Sciatic nerve (tissue), 2 donors: ENCODE measurements at regions not wholly inside any gene's neighbourhood (a gene's known extent, or its start where the extent isn't known, plus 50 kb on each side); places are given as distances from the start of the nearest gene placed in this dataset.
"Not testable (repeated sequence)": the region's sequence is repeated elsewhere in the genome, so short reads cannot be mapped to it uniquely, and the experiment has no call there.

ENCODE experiments used
- ATAC-seq: fragments of 200-7000 bp; cut with Tn5 transposase; one replicate; pipeline ENCODE4 v1.9.1; 2020; ENCODE audit warnings: mild to moderate bottlenecking, moderate library complexity
- DNase-seq: peaks from one replicate; pipeline ENCODE4 v3.0.0-alpha.2; 2020; ENCODE audit warnings: low spot score
- intact Hi-C: fragments of 100-400 bp; cut with DNase I; formaldehyde crosslinking; loops from one replicate; pipeline ENCODE4 v1.14.2; 2022
- donor health status: DM: no; HTN: no; CAD: no.
- donor health status: DM: no; HTN: no; CAD: no.

DNA sequence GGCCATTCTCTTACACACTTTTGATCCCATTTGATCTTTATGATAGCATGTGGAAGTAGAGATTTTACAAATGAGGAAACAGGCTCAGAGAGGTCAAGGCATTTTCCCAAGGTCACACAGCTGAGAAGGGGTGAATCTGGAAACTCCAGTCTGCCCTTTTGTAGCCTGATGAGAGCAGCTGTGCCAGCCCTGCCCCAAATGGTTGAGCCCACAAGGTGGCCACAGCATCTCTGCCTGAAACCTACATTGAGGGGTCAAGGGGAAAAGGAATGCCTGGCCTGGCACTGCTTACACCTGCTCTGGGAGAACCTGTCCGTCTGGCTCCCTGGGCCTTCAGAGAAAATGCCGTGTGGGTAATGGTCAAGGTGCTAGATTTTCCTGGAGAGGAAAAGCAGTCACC is 200.2 kb upstream of the LINGO1 start:
- no peak for DNase-seq
- intact Hi-C loops, result no loop called here
- no peak for ATAC-seq

DNA sequence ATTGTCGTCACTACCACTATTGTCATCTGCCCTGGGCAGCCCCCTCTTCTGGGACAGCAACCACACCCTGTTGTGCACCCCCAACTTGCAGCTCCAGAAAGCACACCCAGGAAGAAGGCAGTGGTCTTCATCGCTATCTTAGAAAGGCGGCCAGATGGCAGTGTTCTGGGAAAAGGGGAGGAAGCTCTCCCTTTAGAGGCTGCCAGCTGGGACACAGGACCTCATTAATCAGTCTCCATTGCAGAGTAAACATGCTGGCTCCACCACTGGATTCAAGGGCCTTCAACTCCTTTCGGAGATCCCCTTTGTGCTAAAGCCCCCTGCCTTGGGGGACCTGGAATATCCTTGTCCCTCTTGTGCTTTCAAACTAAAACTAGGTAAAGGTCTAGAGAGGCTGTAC is 199.3 kb upstream of the LINGO1 start:
- DNase-seq, result no peak
- ATAC-seq, result no peak
- intact Hi-C loops, result no loop called here

DNA sequence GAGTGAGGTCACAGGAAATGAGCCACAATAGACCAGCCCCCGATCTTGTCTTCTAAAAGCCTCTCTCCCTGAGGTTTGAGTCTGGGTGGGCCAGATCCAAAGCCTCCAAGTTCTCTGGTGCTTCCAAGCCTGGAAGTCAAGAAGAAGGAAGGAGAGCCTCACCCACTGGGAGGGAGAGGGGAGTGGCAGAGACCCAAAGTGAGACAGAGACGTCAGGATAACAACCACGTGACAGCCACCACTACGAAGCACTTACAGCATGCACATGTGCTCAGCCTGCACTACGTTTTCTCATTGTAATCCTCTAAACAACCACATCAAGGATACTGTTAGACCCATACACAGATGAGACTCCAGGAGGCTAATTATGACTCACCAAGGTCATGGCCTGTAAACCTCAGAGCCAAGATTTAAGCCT is 197.3 kb upstream of the LINGO1 start:
- intact Hi-C loops, result no loop called here

DNA sequence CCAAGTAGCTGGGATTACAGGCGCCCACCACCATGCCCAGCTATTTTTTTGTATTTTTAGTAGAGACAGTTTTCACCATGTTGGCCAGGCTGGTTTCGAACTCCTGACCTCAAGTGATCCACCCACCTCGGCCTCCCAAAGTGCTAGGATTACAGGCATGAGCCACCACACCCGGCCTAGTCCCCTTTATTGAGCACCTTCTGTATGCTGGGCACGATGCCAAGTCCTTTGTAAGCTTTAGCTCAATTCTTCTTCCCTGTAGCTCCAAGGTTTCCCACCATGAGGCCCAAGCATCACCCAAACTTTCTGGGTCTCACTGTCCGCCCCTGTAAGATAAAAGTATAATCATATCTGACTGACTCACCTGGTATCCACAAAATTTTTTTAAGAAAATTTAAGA is 196.6 kb upstream of the LINGO1 start:
- ATAC-seq, DNase-seq: not testable (repeated sequence)
- intact Hi-C loops, result loop anchor here (10.0 kb wide), 1 partner anchor 195 kb away; the partner anchor contains the start of gene LINGO1

More for the DNA sequence above, 197.3 kb upstream of the LINGO1 start:
- ATAC-seq, result no peak
- DNase-seq, result no peak

DNA sequence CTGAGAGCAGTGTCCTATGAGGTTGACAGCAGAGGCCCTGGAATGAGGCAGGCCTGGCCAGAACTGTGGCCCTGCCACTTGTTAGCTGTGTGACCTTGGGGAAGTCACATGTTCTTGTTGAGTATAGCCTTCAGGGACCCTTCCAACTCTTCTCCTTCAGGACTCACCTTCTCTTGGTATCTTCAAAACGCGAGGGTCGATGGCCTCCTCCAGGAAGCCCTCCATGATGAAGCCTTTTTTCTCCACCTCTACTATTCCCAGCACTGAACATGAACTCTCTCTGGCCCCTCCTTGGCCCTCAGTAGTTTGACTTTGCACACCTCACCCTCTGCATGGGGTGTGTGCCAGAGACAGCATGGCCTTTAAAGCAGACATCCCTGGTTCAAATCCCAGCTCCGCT is 195.1 kb upstream of the LINGO1 start:
- intact Hi-C loops, result loop anchor here (10.0 kb wide), 1 partner anchor 193 kb away; the partner anchor contains the start of gene LINGO1
- ATAC-seq (no peak), DNase-seq (no peak)

DNA sequence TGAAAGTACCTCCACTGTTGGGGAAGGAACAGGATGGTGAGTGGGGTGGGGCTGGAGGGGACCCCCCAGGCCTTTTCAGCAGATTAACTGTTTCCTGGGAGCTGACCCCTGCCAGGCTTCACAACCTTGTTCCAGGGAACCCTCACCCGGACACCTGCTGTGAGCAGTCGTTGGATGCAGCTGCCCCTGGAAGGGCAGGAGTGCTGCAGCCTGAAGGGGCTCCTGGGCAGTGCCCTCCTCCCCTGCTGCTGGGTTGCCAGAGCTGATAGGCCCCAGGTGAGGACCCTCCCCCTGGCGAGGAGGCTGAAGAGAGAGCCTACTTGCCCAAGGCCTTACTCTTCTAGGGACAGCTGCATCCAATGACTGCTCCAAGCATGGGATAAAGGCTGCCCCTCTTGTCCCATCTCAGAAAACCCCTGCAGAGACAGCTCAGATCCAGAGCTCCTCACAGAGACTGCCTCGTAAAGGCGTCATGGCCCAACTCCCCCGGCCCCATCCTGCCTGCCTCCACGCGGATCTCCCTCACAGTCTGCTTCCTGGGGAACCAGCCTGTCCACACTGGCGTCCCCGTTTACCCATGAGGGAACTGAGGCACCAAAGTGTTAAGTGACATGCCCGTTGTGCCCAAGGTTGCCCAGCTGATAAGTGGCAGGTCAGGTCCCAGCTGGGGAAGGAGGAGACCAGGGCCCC is 193.4 kb upstream of the LINGO1 start:
- DNase-seq (no peak), ATAC-seq (no peak)
- intact Hi-C loops, result loop anchor here (10.0 kb wide), 1 partner anchor 191 kb away; the partner anchor contains the start of gene LINGO1

DNA sequence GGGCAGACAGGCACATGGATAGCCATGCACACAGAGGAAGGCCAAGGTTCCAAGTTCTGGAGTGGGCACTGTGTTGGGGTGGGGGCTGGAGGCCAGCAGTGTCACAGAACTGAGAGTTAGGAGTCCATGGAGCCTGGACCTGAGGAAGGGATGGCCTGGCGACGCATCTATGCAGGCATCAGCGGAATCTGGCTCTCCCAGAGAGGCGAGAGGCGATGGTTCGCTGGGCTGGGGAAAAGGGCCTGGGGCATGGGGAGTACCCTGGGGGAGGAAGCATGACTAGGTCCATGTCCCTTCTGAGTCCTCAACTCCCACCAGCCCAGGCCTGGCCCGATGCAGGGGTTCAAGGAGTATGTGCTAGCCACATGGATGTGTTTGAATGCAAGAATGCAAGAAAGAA is 192.8 kb upstream of the LINGO1 start:
- ATAC-seq (no peak), DNase-seq (no peak)
- intact Hi-C loops, result loop anchor here (10.0 kb wide), 1 partner anchor 191 kb away; the partner anchor contains the start of gene LINGO1

DNA sequence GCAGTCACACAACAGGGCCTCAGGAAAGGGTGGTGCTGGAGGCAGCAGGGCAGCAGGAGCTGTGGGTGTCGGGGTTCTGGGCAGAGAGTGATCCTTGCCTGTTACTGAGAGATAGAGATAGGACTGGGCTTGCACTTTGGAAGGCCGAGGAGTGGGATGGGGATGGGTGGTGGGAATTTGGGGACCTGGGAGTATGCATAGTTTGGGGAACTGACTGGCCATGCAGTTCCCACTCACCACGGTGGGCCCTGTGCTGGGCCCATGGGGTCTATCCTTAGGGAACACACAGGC is 192.5 kb upstream of the LINGO1 start:
- DNase-seq, result no peak
- no peak for ATAC-seq
- intact Hi-C loops, result loop anchor here (10.0 kb wide), 1 partner anchor 190 kb away; the partner anchor contains the start of gene LINGO1

DNA sequence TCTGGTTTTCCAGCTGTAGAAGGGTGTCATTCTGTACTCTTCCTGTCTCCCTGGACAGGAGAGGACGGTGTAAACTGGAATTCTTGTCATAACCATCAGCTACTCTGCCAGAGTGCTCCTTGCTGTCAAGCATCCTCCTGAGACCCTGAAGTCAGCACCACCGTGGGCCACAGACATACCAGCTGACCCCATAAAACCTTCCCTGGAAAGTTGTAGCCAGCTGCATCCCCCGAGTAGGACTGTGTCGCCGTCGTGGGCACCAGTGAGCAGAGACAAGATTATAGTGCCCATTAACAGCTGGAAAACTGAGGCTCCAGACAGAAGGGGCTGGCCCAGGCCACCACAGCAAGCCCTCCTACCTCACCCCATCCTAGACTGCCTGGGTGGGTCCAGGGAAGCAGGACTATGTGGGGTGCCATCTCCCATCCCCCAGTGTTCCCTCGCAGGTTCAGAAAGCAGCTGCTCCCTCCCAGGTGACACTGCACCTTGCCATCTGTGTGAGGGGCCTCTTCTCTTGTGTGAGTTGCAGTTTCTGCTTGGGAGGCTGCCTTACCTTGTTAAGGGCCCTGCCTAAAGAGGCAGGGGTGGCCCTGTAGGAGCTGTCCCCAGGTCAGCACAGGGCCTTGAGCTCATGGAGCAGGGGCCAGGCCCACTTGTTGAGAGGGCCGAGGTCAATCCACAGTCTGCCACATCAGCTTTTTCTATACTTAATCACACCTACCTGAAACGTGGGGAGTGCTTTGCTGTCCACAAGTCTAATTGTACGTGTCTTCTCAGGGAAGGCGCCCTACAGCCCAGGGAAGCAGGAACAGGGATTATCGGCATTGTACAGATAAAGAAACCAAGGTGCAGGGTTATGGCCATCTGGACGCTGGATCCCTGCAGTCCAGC is 191.9 kb upstream of the LINGO1 start:
- intact Hi-C loops, result loop anchor here (10.0 kb wide), 1 partner anchor 190 kb away; the partner anchor contains the start of gene LINGO1
- DNase-seq (no peak), ATAC-seq (no peak)

DNA sequence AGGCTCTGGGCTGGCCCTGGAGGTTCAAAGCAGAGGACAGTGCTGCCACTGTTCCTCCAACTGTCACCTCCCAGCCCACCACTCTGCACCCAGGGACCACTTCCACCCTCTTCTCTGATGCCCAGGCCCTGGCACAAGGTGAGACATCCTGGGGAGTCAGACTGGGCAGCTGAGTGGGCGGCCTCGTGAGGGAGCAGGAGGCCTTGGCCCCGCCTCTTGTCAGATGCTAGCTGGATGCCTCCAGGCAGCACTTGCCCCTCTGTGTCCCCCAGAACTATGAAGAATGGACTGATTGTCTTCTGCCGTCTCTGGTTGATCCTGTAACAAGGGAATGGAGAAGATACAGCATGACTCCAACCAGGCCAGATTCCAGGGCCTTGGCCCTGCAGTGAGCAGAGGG is 191.0 kb upstream of the LINGO1 start:
- DNase-seq (no peak), ATAC-seq (no peak)
- intact Hi-C loops, result loop anchor here (10.0 kb wide), 1 partner anchor 189 kb away; the partner anchor contains the start of gene LINGO1

DNA sequence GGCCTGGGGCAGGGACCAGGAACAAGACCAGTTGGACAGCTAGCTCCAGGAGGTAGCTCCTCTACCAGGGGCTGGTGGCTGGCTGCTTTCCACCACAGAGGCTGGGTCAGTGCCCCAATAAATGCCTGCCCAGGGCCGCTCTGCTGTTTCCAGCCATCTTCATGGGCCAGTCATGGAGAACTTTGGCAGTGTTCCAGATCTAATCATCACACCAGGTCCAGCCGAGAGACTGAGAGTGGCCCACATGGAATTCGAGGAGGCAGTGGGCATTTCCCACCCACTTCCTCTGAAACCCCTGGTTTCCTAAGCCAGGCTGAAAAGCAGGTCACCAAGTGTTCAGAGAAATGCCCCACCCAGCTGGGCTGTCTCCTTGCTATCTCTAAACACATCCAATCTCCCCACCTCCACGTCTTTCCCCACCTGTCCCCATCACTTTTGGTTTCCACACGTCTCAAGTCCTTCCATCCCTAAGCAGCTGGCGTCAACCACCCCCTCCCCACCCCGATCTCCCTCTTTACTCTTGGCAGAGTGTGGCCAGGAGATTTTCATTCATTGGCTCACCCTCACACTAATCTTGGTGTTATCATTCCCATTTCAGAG is 190.0 kb upstream of the LINGO1 start:
- ATAC-seq (no peak), DNase-seq (no peak)
- intact Hi-C loops, result loop anchor here (10.0 kb wide), 1 partner anchor 188 kb away; the partner anchor contains the start of gene LINGO1

DNA sequence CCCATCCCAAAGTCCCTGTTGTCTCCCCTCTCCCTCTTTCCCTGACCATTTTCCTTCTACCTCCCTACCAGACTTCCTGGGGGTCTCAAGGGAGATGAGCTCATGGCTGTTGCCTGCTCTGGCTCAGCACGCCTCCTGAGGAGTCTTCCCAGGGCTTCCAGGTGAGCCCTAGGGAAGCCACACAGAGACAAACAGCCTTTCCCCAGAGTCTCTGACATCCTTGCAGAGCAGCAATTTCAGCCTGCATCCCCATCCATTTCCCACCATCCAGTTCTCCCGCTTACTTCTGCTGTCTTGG is 189.2 kb upstream of the LINGO1 start:
- no peak for DNase-seq
- intact Hi-C loops, result loop anchor here (10.0 kb wide), 1 partner anchor 187 kb away; the partner anchor contains the start of gene LINGO1
- no peak for ATAC-seq

DNA sequence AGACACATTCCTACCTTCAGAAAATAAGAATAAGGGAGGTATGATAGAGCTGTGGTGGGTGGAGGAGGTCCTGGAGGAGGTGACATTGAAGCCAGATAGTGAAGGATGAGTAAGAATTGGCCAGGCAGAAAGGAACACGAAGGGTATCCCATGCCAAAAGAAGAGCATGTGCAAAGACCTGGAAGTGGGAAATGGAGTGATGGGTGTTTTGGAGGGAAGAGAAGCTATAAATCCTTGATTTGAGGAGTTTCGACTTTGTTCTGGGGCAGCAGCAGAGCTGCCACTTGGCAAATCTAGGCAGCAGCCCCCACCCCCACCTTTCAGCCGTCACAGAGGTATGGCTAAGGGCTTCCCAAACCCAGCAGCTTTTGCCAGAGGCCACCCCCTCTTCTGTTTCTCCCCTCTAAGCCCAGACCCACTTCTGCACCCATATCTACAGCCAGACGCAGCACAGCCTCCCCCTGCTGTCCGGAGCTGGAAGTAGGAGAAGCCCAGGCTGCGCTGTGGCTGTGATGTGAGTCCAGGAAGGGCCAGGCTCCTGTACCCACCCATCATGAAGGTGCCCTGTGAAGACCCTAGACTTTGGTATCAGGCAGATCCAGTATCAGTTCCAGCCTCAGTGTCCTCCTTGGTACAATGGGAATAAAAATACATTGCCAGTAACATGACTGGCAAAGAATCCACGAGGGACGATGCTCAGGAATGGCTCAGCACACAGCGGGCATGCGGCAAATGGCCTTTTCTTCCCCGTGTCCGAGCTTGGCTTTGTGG is 188.7 kb upstream of the LINGO1 start:
- peak; percentile 82 for ATAC-seq
- intact Hi-C loops, result loop anchor here (10.0 kb wide), 1 partner anchor 187 kb away; the partner anchor contains the start of gene LINGO1
- peak; percentile 72 for DNase-seq

DNA sequence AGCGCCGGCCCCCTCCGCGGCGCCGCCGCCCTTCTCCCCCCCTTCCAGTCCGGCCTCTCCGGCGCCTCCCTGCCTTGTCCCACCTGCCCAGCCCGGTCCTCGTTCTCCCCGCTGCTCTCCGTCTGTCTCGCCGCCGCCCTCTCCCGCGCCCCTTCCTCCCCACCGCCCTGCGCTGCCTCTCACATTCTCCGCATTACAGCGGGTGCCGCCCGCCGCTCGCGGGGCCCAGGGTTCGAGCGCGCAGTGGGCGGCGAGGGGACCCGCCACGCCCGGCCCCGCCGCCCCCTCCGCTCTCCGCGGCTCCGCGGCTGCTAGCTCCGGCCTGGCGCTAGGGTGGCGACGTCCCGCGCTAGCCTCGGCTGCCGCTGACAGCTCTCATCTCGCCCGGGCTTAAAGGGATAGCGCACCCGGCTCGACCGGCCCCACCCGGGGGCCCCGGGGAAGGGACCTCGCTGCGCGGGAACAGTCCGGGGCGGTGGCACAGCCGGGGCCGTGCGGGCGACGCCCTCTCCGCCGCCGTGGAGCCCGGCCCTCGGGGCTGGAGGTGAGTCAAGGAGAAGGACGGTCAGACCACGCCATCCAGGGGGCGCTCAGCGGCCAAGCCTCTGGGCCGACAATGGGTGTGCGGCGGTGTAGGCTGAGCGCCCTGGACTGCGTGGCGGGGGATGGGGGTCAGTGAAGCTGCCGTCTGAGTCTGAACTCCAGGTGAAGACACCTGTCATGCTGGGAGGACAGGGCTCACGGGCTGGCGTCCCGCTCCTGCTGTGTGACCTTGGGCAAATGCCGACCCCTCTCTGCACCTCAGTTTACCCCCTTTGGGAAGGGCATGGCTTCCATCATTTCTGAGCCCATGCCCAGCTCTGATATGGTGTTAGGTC is 187.4 kb upstream of the LINGO1 start:
- DNase-seq, result no peak
- intact Hi-C loops, result loop anchor here (10.0 kb wide), 1 partner anchor 185 kb away; the partner anchor contains the start of gene LINGO1
- peak; percentile 33 for ATAC-seq

DNA sequence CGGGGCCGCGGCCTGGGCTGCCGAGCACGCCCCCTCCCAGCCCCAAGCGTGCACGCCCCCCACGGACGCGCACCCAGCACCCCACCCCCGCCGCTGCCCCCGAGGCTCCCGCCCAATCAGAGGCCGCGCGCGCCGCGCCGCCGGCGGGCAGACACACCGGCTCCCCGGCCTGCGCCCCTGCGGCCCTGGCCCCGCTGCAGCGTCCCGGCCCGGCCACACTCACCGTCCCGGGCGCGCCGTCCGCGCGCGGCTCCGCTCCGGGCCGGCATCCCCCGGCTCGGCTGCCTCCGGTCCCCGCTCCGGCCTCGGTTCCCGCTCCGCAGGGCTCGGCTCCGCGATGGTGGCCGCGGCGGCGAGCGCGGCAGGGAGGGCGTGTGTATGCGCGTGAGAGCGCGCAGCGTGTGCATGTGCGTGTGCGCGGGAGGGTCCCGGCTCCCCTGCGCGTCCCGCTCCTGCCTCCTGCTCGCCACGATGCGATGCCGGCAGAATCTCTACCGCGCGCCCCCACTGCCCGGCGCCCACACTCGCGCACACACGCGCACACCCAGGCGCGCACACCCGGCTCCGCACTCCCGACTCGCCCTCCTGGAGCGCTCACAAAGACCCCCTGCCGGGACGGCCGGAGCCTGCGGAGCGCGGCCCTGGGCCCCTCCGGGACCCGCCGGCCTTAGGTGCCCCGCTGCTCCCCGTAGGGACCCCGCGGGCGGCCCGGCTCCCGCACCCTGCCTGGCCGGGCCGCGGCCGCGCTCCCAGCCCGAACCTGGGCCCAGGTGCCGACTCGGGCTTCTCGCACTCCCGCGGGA is 186.5 kb upstream of the LINGO1 start:
- intact Hi-C loops, result no loop called here
- ATAC-seq (no peak), DNase-seq (no peak)

DNA sequence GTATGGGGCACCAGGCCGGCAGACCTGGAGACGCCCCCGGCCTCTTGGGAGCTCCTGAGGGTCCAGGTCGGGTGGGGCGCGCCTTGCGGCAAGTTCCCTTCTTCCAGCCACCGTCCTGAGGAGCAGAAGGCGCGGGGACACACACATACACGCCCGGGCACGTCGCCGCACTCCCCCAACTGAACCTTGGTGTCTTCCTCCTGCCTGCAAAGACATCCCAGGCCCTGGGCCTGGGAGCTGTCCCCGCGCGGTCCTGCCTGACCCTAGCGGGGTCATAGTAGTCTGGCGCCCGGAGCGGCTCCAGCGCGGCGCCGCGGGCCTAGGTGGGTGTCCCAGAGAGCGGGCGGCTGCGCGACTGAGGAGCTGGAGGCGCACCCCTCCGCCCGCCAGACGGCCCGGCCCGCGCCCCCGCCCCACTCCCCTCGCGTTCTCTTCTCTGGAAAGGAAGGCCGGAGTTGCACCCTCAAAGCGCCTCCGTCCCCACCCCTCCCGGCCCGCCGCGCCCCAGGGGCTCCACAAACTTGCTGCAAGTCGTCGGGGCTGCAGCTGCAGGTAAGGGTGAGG is 185.9 kb upstream of the LINGO1 start:
- intact Hi-C loops, result no loop called here
- no peak for ATAC-seq
- DNase-seq, result no peak

DNA sequence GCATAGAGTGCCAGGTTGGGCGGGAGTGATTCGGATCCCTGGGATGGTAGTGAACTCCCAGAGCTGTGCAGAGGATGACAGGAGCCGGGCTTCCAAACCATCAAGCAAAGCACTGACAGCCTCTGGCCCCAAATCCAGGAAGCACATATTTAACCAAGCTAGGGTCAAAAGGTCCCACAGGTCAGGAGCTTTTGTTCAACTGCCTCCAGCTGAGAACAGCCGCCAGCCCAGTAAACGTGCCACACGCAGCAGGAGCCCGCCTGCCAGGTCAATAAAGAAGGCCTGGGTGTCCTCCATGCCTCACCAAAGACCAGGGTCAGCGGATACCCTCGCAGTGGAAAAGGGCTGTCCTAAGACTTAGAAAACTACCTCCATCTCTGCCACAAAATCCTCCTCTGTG is 184.7 kb upstream of the LINGO1 start:
- intact Hi-C loops, result no loop called here
- ATAC-seq (no peak), DNase-seq (no peak)
